HCT116 (cell line): ENCODE measurements at regions not wholly inside any gene's neighbourhood (a gene's known extent, or its start where the extent isn't known, plus 50 kb on each side); places are given as distances from the start of the nearest gene placed in this dataset.
"Not testable (repeated sequence)": the region's sequence is repeated elsewhere in the genome, so short reads cannot be mapped to it uniquely, and the experiment has no call there.

ENCODE experiments used
- EZH2phosphoT487 ChIP-seq: fragments of 200-600 bp; IDR thresholded peaks from 2 replicates; pipeline ENCODE4 v1.6.1; 2018; ENCODE audit warnings: antibody characterized with exemption, borderline replicate concordance
- ZNF274 ChIP-seq: fragments of 200-500 bp; sonication (Bioruptor generic); IDR thresholded peaks from 2 replicates; pipeline ENCODE4 v1.6.1; 2014; ENCODE audit warnings: mild to moderate bottlenecking, low read depth, low read length, inconsistent platforms
- TF ChIP-seq, protein P1 (sequence below), 3 experiments: fragments of 200-600 bp in 1 of 3; sonication (generic) in 1 of 3; IDR thresholded peaks in 2 of 3; conservative IDR thresholded peaks in 1 of 3; 2 replicates each; pipeline ENCODE4 v1.5.1; 2012 to 2017; ENCODE audit warnings: low read depth in 2 of 3, low read length in 2 of 3, antibody characterized with exemption in 1 of 3, borderline replicate concordance in 1 of 3, control low read depth in 1 of 3, mild to moderate bottlenecking in 1 of 3, mixed read lengths in 1 of 3, mixed run types in 1 of 3, moderate library complexity in 1 of 3; ENCODE audit not compliant: insufficient read depth in 1 of 3
- TF ChIP-seq, protein P2 (sequence below): IDR thresholded peaks from 2 replicates; pipeline ENCODE4 v1.6.1; 2012

DNA sequence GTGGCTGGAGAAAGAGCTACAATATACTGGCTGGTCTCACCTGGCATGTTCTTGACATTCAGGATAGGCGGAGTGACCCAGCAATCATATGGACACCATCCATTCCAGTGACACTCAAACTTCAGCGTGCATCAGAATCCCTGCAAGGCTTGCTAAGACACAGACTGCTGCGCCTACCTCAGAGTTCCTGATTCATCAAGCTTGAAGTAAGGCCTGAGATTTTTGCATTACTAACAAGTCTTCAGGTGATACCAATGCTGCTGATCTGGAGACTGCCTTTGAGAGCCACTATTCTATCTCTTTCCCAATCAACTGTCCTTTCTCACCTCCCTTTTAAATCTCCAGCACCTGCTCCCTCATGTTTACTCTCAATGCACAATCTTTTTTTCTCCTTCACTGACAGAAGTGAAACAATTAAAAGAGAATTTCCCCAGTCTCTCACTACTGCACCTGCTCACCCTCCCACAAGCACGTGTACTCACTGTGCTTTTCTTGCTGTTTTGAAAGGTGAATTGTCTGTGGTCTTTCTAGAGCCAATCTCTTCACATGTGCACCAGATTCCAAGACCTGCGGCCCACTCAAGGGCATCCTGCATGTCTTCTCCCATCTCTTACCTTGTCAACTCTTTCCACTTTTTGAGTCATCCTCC, 519.2 kb downstream of the TTLL7 start:
- TF ChIP-seq EZH2phosphoT487, ZNF274: not testable (repeated sequence)
- TF ChIP-seq, protein P1, sequence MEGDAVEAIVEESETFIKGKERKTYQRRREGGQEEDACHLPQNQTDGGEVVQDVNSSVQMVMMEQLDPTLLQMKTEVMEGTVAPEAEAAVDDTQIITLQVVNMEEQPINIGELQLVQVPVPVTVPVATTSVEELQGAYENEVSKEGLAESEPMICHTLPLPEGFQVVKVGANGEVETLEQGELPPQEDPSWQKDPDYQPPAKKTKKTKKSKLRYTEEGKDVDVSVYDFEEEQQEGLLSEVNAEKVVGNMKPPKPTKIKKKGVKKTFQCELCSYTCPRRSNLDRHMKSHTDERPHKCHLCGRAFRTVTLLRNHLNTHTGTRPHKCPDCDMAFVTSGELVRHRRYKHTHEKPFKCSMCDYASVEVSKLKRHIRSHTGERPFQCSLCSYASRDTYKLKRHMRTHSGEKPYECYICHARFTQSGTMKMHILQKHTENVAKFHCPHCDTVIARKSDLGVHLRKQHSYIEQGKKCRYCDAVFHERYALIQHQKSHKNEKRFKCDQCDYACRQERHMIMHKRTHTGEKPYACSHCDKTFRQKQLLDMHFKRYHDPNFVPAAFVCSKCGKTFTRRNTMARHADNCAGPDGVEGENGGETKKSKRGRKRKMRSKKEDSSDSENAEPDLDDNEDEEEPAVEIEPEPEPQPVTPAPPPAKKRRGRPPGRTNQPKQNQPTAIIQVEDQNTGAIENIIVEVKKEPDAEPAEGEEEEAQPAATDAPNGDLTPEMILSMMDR (IDR thresholded peaks at IDR 0.05 in 2 of 3, conservative IDR thresholded peaks at IDR 0.05 in 1 of 3; ENCODE audit: borderline replicate concordance in 1 of 3, insufficient read depth in 1 of 3, low read depth in 2 of 3, low read length in 2 of 3), result not testable (repeated sequence)
- TF ChIP-seq, protein P2, sequence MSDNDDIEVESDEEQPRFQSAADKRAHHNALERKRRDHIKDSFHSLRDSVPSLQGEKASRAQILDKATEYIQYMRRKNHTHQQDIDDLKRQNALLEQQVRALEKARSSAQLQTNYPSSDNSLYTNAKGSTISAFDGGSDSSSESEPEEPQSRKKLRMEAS, result not testable (repeated sequence)
